ENCODE measurements at regions not wholly inside any gene's neighbourhood (a gene's known extent, or its start where the extent isn't known, plus 50 kb on each side); places are given as distances from the start of the nearest gene placed in this dataset.

DNA sequence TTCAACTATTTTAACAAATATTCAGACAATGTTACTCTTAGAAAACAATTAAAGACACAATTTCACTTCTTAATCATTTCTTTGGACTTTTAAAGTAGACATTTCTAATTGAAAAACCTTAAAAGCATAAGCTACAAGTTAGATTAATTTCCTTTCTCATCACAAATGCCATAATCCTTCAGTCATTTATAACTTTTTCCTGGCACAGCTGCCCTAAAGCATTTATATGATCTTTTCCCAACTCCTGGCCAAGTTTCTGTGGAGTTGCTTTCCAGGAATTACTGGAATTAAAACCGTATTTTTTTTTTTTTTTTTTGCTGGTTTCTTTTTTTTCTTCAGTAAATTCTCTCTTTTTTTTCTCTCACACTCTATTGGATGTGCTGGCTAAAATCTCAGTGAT is 615.9 kb downstream of the TBC1D4 start:
- POLR2A ChIA-PET: no interaction called here
- CTCF ChIA-PET: interaction anchor here (0.7 kb wide), 1 partner anchor 73 kb away, joined by 4 read pairs; no protein-coding TSS in a partner anchor
- no peaks in the 10 kb centered on the region for H3K4me1 ChIP-seq (ENCODE audit: insufficient read depth, low read length)
- Mint-ChIP-seq H3K4me3 (no peak overlapping the region), H3K9me3 (peaks cover 7% of the 10 kb centered on the region), H3K27ac (no peak overlapping the region), H3K4me1 (ENCODE audit: low read depth) (no peaks in the 10 kb centered on the region), H3K27me3 (no peaks in the 10 kb centered on the region), H3K36me3 (ENCODE audit: low read depth) (no peaks in the 10 kb centered on the region)
- TF ChIP-seq, protein P1, sequence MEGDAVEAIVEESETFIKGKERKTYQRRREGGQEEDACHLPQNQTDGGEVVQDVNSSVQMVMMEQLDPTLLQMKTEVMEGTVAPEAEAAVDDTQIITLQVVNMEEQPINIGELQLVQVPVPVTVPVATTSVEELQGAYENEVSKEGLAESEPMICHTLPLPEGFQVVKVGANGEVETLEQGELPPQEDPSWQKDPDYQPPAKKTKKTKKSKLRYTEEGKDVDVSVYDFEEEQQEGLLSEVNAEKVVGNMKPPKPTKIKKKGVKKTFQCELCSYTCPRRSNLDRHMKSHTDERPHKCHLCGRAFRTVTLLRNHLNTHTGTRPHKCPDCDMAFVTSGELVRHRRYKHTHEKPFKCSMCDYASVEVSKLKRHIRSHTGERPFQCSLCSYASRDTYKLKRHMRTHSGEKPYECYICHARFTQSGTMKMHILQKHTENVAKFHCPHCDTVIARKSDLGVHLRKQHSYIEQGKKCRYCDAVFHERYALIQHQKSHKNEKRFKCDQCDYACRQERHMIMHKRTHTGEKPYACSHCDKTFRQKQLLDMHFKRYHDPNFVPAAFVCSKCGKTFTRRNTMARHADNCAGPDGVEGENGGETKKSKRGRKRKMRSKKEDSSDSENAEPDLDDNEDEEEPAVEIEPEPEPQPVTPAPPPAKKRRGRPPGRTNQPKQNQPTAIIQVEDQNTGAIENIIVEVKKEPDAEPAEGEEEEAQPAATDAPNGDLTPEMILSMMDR (IDR thresholded peaks at IDR 0.05): no peak
- no peaks in the 10 kb centered on the region for H3K36me3 ChIP-seq (ENCODE audit: insufficient read depth, low read length)
- no peak overlapping the region for H3K27ac ChIP-seq (ENCODE audit: low read depth in 1 of 2, low read length in 2 of 2)
- H3K4me3 ChIP-seq (ENCODE audit: low read length): no peak overlapping the region
- peaks cover 0 to 2% of the 10 kb centered on the region in 2 experiments for H3K27me3 ChIP-seq (ENCODE audit: control insufficient read depth in 1 of 2, insufficient read depth in 2 of 2, low read length in 2 of 2)
- DNase-seq (no peak), ATAC-seq (ENCODE audit: poor library complexity) (no peak)
- intact Hi-C loops (cut with DNase I, micrococcal nuclease): no loop called here
- peaks cover 0 to 4% of the 10 kb centered on the region in 2 experiments for H3K9me3 ChIP-seq (ENCODE audit: control insufficient read depth in 1 of 2, insufficient read depth in 1 of 2, low read length in 2 of 2)

DNA sequence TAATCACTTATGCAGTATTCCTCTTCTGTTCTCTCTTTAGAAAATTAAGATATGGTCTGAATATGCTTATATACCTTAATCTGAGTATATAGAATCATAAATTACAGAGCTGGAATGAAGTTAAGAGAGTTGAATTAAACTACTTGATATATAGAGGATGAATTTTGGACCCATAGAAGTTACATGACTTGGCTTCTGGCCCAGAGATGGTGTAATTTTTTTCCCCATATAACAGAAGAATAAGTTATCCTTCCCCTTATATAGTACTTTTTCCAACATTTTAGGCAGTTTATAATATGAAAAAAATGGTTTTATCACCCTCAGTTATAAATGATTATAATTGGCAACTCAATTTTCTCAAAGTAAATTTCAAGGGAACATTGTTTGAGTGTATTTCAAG is 616.3 kb downstream of the TBC1D4 start:
- H3K27me3 Mint-ChIP-seq: no peaks in the 10 kb centered on the region
- CTCF ChIA-PET: no interaction called here

DNA sequence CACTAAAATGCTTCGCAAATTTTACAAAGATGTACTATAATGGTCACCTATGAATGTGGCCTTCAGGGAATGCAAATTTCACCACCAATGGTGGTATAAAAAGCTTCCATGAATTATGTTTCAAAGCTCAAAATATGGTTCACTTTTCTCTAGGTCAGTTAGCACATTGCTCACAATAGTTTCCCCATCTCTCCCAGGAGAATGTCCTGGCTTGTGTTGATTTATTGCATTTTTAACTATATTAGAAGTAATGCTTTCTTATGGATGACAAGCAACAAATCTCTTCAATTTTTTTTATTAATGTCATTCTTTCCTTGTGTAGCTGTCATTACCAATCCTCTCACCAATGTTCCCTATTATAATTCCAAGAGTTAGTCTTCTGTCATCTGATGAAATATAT is 621.2 kb downstream of the TBC1D4 start:
- TF ChIP-seq, protein P1 (IDR thresholded peaks at IDR 0.05): no peak
- intact Hi-C loops (cut with DNase I, micrococcal nuclease): no loop called here
- H3K9me3 ChIP-seq (ENCODE audit: control insufficient read depth in 1 of 2, insufficient read depth in 1 of 2, low read length in 2 of 2): no peaks in the 10 kb centered on the region
- H3K4me1 ChIP-seq (ENCODE audit: insufficient read depth, low read length): no peaks in the 10 kb centered on the region
- Mint-ChIP-seq H3K27me3 (peaks cover 17% of the 10 kb centered on the region), H3K27ac (no peak overlapping the region), H3K9me3 (peaks cover 6% of the 10 kb centered on the region), H3K4me1 (ENCODE audit: low read depth) (no peaks in the 10 kb centered on the region), H3K4me3 (no peak overlapping the region), H3K36me3 (ENCODE audit: low read depth) (no peaks in the 10 kb centered on the region)
- no peak for DNase-seq
- CTCF ChIA-PET: interaction anchor here (0.6 kb wide), 1 partner anchor 48 kb away, joined by 3 read pairs; no protein-coding TSS in a partner anchor
- no peak for ATAC-seq (ENCODE audit: poor library complexity)
- H3K27me3 ChIP-seq (ENCODE audit: control insufficient read depth in 1 of 2, insufficient read depth in 2 of 2, low read length in 2 of 2): peaks cover 0 to 3% of the 10 kb centered on the region in 2 experiments
- no peak overlapping the region for H3K4me3 ChIP-seq (ENCODE audit: low read length)
- no peaks in the 10 kb centered on the region for H3K36me3 ChIP-seq (ENCODE audit: insufficient read depth, low read length)
- POLR2A ChIA-PET: no interaction called here
- no peak overlapping the region for H3K27ac ChIP-seq (ENCODE audit: low read depth in 1 of 2, low read length in 2 of 2)

More for the DNA sequence above, 616.3 kb downstream of the TBC1D4 start:
- no peak overlapping the region for H3K27ac Mint-ChIP-seq
- no peak overlapping the region for H3K27ac ChIP-seq (ENCODE audit: low read depth in 1 of 2, low read length in 2 of 2)
- no peaks in the 10 kb centered on the region for H3K4me1 Mint-ChIP-seq (ENCODE audit: low read depth)
- no peaks in the 10 kb centered on the region for H3K4me1 ChIP-seq (ENCODE audit: insufficient read depth, low read length)
- H3K36me3 ChIP-seq (ENCODE audit: insufficient read depth, low read length): no peaks in the 10 kb centered on the region
- intact Hi-C loops (cut with DNase I, micrococcal nuclease): no loop called here
- H3K9me3 Mint-ChIP-seq: peaks cover 7% of the 10 kb centered on the region
- DNase-seq (no peak), ATAC-seq (ENCODE audit: poor library complexity) (no peak)
- POLR2A ChIA-PET: no interaction called here
- no peaks in the 10 kb centered on the region for H3K36me3 Mint-ChIP-seq (ENCODE audit: low read depth)
- TF ChIP-seq, protein P1 (IDR thresholded peaks at IDR 0.05): no peak
- H3K27me3 ChIP-seq (ENCODE audit: control insufficient read depth in 1 of 2, insufficient read depth in 2 of 2, low read length in 2 of 2): peaks cover 0 to 3% of the 10 kb centered on the region in 2 experiments
- no peak overlapping the region for H3K4me3 ChIP-seq (ENCODE audit: low read length)
- no peak overlapping the region for H3K4me3 Mint-ChIP-seq
- peaks cover 0 to 4% of the 10 kb centered on the region in 2 experiments for H3K9me3 ChIP-seq (ENCODE audit: control insufficient read depth in 1 of 2, insufficient read depth in 1 of 2, low read length in 2 of 2)
